Ishikawa (cell line): ENCODE measurements at regions not wholly inside any gene's neighbourhood (a gene's known extent, or its start where the extent isn't known, plus 50 kb on each side); places are given as distances from the start of the nearest gene placed in this dataset.

ENCODE experiments used
- CEBPB ChIP-seq: IDR thresholded peaks from 2 replicates; pipeline ENCODE4 v1.6.1; 2012
- CREB1 ChIP-seq: IDR thresholded peaks from 2 replicates; pipeline ENCODE4 v1.6.1; 2012; ENCODE audit warnings: low read depth
- EGR1 ChIP-seq: IDR thresholded peaks from 2 replicates; pipeline ENCODE4 v1.6.1; 2012
- EP300 ChIP-seq: IDR thresholded peaks from 2 replicates; pipeline ENCODE4 v1.6.1; 2012; ENCODE audit warnings: borderline replicate concordance
- NFIC ChIP-seq: IDR thresholded peaks from 2 replicates; pipeline ENCODE4 v1.6.1; 2012
- RAD21 ChIP-seq: IDR thresholded peaks from 2 replicates; pipeline ENCODE4 v1.6.1; 2012; ENCODE audit warnings: low read depth
- TAF1 ChIP-seq: IDR thresholded peaks from 2 replicates; pipeline ENCODE4 v1.6.1; 2012; ENCODE audit warnings: low read depth, mild to moderate bottlenecking
- TCF12 ChIP-seq: IDR thresholded peaks from 2 replicates; pipeline ENCODE4 v1.6.1; 2012; ENCODE audit warnings: low read depth
- TEAD4 ChIP-seq: IDR thresholded peaks from 2 replicates; pipeline ENCODE4 v1.6.1; 2012
- YY1 ChIP-seq: IDR thresholded peaks from 2 replicates; pipeline ENCODE4 v1.6.1; 2012; ENCODE audit warnings: low read depth
- ZBTB7A ChIP-seq: IDR thresholded peaks from 2 replicates; pipeline ENCODE4 v1.6.1; 2012; ENCODE audit warnings: low read depth
- TF ChIP-seq, protein P1 (sequence below): IDR thresholded peaks from 2 replicates; pipeline ENCODE4 v1.6.1; 2012; ENCODE audit warnings: low read depth, mild to moderate bottlenecking
- TF ChIP-seq, protein P2 (sequence below): IDR thresholded peaks from 2 replicates; pipeline ENCODE4 v1.6.1; 2012

DNA sequence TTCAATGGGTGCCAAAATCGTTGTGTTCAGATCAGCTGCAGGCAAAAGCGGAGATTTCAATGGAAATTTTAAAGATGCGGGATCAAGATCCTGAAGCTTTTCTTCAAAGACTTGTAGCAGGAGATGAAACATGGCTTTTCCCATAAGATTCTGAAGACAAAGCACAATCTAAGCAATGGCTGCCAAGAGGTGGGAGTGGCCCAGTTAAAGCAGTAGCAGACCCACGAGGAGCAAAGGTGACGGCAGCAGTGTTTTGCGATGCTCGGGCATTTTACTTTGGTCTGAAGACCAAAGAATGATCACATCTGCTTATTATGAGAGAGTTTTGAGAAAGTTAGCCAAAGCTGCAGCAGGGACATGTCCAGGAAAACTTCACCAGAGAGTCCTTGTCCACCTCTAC is 222.9 kb downstream of the DSC3 start:
- no peak for TF ChIP-seq YY1
- TF ChIP-seq RAD21, result no peak
- no peak for TF ChIP-seq EP300
- TF ChIP-seq CREB1, result no peak
- TF ChIP-seq NFIC, result no peak
- TF ChIP-seq, protein P1, sequence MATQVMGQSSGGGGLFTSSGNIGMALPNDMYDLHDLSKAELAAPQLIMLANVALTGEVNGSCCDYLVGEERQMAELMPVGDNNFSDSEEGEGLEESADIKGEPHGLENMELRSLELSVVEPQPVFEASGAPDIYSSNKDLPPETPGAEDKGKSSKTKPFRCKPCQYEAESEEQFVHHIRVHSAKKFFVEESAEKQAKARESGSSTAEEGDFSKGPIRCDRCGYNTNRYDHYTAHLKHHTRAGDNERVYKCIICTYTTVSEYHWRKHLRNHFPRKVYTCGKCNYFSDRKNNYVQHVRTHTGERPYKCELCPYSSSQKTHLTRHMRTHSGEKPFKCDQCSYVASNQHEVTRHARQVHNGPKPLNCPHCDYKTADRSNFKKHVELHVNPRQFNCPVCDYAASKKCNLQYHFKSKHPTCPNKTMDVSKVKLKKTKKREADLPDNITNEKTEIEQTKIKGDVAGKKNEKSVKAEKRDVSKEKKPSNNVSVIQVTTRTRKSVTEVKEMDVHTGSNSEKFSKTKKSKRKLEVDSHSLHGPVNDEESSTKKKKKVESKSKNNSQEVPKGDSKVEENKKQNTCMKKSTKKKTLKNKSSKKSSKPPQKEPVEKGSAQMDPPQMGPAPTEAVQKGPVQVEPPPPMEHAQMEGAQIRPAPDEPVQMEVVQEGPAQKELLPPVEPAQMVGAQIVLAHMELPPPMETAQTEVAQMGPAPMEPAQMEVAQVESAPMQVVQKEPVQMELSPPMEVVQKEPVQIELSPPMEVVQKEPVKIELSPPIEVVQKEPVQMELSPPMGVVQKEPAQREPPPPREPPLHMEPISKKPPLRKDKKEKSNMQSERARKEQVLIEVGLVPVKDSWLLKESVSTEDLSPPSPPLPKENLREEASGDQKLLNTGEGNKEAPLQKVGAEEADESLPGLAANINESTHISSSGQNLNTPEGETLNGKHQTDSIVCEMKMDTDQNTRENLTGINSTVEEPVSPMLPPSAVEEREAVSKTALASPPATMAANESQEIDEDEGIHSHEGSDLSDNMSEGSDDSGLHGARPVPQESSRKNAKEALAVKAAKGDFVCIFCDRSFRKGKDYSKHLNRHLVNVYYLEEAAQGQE, result no peak
- TF ChIP-seq ZBTB7A, result no peak
- no peak for TF ChIP-seq TAF1
- TF ChIP-seq TEAD4, result no peak
- TF ChIP-seq EGR1, result no peak
- no peak for TF ChIP-seq CEBPB
- TF ChIP-seq, protein P2, sequence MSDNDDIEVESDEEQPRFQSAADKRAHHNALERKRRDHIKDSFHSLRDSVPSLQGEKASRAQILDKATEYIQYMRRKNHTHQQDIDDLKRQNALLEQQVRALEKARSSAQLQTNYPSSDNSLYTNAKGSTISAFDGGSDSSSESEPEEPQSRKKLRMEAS, result no peak
- no peak for TF ChIP-seq TCF12
